ENCODE measurements at regions not wholly inside any gene's neighbourhood (a gene's known extent, or its start where the extent isn't known, plus 50 kb on each side); places are given as distances from the start of the nearest gene placed in this dataset.

- no peak for TF ChIP-seq CTCF (IDR thresholded peaks at IDR 0.05)
- no peak for TF ChIP-seq POLR2A (IDR thresholded peaks at IDR 0.05)
These were observed 552.0 kb downstream of the C6orf118 start for GRCh38 chr6:164757451-164757850.
